T-helper 1 cell treated with Interleukin-12 subunit alpha and Interleukin-12 subunit beta and Interleukin-4 antibody, amounts not matched to agents 30 μg/mL and 1 μg/mL, for 36 hours (primary cell): ENCODE measurements at regions not wholly inside any gene's neighbourhood (a gene's known extent, or its start where the extent isn't known, plus 50 kb on each side); places are given as distances from the start of the nearest gene placed in this dataset.

Experiments
- H3K27ac Mint-ChIP-seq: one replicate; pipeline ENCODE4 v1.8.0; 2021; ENCODE audit warnings: mild to moderate bottlenecking, mixed read lengths
- H3K27me3 Mint-ChIP-seq: one replicate; pipeline ENCODE4 v1.8.0; 2021; ENCODE audit warnings: low read depth, mixed read lengths
- H3K36me3 Mint-ChIP-seq: one replicate; pipeline ENCODE4 v1.8.0; 2021; ENCODE audit warnings: low read depth, mixed read lengths
- H3K4me1 Mint-ChIP-seq: one replicate; pipeline ENCODE4 v1.8.0; 2021; ENCODE audit warnings: low read depth, mixed read lengths
- H3K4me3 Mint-ChIP-seq: one replicate; pipeline ENCODE4 v1.8.0; 2021; ENCODE audit warnings: mild to moderate bottlenecking, moderate library complexity, mixed read lengths
- H3K9me3 Mint-ChIP-seq: one replicate; pipeline ENCODE4 v1.8.0; 2021; ENCODE audit warnings: mixed read lengths

GRCh38 chr4:38601916-38602291 lies 62.1 kb upstream of the KLF3 start:
- Mint-ChIP-seq H3K27me3 (no peaks in the 10 kb centered on the region), H3K4me1 (peaks cover 27% of the 10 kb centered on the region), H3K36me3 (no peaks in the 10 kb centered on the region), H3K9me3 (no peaks in the 10 kb centered on the region), H3K27ac (no peak overlapping the region), H3K4me3 (no peak overlapping the region)

- H3K27ac Mint-ChIP-seq = no peak overlapping the region
- peaks cover 25% of the 10 kb centered on the region for H3K4me1 Mint-ChIP-seq
Observed at GRCh38 chr4:38603652-38604051, 60.3 kb upstream of the KLF3 start.

GRCh38 chr4:38605181-38605752 lies 58.7 kb upstream of the KLF3 start:
- H3K27ac Mint-ChIP-seq = no peak overlapping the region
- no peak overlapping the region for H3K4me3 Mint-ChIP-seq
- peaks cover 26% of the 10 kb centered on the region for H3K4me1 Mint-ChIP-seq

More at GRCh38 chr4:38603652-38604051, 60.3 kb upstream of the KLF3 start:
- Mint-ChIP-seq H3K9me3 (no peaks in the 10 kb centered on the region), H3K36me3 (no peaks in the 10 kb centered on the region), H3K27me3 (no peaks in the 10 kb centered on the region), H3K4me3 (no peak overlapping the region)

GRCh38 chr4:38605753-38606586 lies 58.0 kb upstream of the KLF3 start:
- H3K9me3 Mint-ChIP-seq = no peaks in the 10 kb centered on the region
- peaks cover 2% of the 10 kb centered on the region for H3K36me3 Mint-ChIP-seq
- no peaks in the 10 kb centered on the region for H3K27me3 Mint-ChIP-seq
- H3K4me1 Mint-ChIP-seq = peaks cover 26% of the 10 kb centered on the region
- H3K4me3 Mint-ChIP-seq = no peak overlapping the region
- H3K27ac Mint-ChIP-seq = no peak overlapping the region

More at GRCh38 chr4:38605181-38605752, 58.7 kb upstream of the KLF3 start:
- Mint-ChIP-seq H3K36me3 (peaks cover 2% of the 10 kb centered on the region), H3K27me3 (no peaks in the 10 kb centered on the region), H3K9me3 (no peaks in the 10 kb centered on the region)

GRCh38 chr4:38606587-38606905 lies 57.5 kb upstream of the KLF3 start:
- no peak overlapping the region for H3K27ac Mint-ChIP-seq
- H3K27me3 Mint-ChIP-seq = no peaks in the 10 kb centered on the region
- H3K4me3 Mint-ChIP-seq = no peak overlapping the region
- H3K9me3 Mint-ChIP-seq = no peaks in the 10 kb centered on the region
- peaks cover 2% of the 10 kb centered on the region for H3K36me3 Mint-ChIP-seq
- H3K4me1 Mint-ChIP-seq = peaks cover 26% of the 10 kb centered on the region

GRCh38 chr4:38609614-38610013 lies 54.4 kb upstream of the KLF3 start:
- no peak overlapping the region for H3K4me3 Mint-ChIP-seq
- no peaks in the 10 kb centered on the region for H3K9me3 Mint-ChIP-seq
- H3K36me3 Mint-ChIP-seq = peaks cover 2% of the 10 kb centered on the region
- peaks cover 23% of the 10 kb centered on the region for H3K4me1 Mint-ChIP-seq
- H3K27me3 Mint-ChIP-seq = no peaks in the 10 kb centered on the region
- H3K27ac Mint-ChIP-seq = no peak overlapping the region

GRCh38 chr4:38610521-38610920 lies 53.5 kb upstream of the KLF3 start:
- Mint-ChIP-seq H3K4me1 (peaks cover 17% of the 10 kb centered on the region), H3K4me3 (no peak overlapping the region), H3K36me3 (peaks cover 2% of the 10 kb centered on the region), H3K27me3 (no peaks in the 10 kb centered on the region), H3K9me3 (no peaks in the 10 kb centered on the region), H3K27ac (no peak overlapping the region)

- peaks cover 2% of the 10 kb centered on the region for H3K36me3 Mint-ChIP-seq
- H3K27me3 Mint-ChIP-seq = no peaks in the 10 kb centered on the region
- no peak overlapping the region for H3K27ac Mint-ChIP-seq
- peaks cover 16% of the 10 kb centered on the region for H3K4me1 Mint-ChIP-seq
- H3K4me3 Mint-ChIP-seq = no peak overlapping the region
- no peaks in the 10 kb centered on the region for H3K9me3 Mint-ChIP-seq
Observed at GRCh38 chr4:38610966-38611431, 53.0 kb upstream of the KLF3 start.

- no peak overlapping the region for H3K27ac Mint-ChIP-seq
Observed at GRCh38 chr4:38611676-38612075, 52.3 kb upstream of the KLF3 start.

GRCh38 chr4:38612646-38613414 lies 51.2 kb upstream of the KLF3 start:
- H3K36me3 Mint-ChIP-seq = peaks cover 2% of the 10 kb centered on the region
- peaks cover 3% of the 10 kb centered on the region for H3K27me3 Mint-ChIP-seq
- H3K27ac Mint-ChIP-seq = no peak overlapping the region
- peaks cover 12% of the 10 kb centered on the region for H3K4me1 Mint-ChIP-seq
- H3K9me3 Mint-ChIP-seq = no peaks in the 10 kb centered on the region
- no peak overlapping the region for H3K4me3 Mint-ChIP-seq

More at GRCh38 chr4:38611676-38612075, 52.3 kb upstream of the KLF3 start:
- Mint-ChIP-seq H3K4me3 (no peak overlapping the region), H3K27me3 (no peaks in the 10 kb centered on the region), H3K36me3 (peaks cover 2% of the 10 kb centered on the region), H3K4me1 (peaks cover 12% of the 10 kb centered on the region), H3K9me3 (no peaks in the 10 kb centered on the region)
